CD4-positive, alpha-beta T cell treated with Interleukin-12 subunit alpha and Interleukin-12 subunit beta, for 1 hour (primary cell): ENCODE measurements at regions not wholly inside any gene's neighbourhood (a gene's known extent, or its start where the extent isn't known, plus 50 kb on each side); places are given as distances from the start of the nearest gene placed in this dataset.

Experiments
- DNase-seq: peaks from one replicate; pipeline ENCODE4 v3.0.0-alpha.2; 2020

- no peak for DNase-seq
These were observed 754.5 kb upstream of the FAM98A start for GRCh38 chr2:34353509-34354113.

DNA sequence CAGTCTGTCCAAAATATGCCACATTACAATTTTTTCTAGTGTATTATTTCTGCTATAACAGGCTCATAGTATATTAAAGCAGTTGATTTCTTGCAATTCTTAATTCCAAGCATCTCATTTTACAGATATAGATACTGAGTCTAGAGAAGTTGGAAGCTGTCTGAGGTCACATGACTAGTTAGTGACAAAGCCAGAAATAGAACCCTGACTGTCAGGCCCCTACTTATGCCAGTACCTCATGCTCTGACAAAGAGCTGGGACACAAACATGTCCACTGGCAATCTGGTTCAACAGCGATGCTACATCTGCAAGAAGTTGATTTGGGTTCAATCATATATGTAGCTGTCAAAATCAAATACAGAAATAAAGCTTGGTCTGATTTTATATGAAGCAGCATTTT lies 750.4 kb upstream of the FAM98A start:
- DNase-seq: no peak

DNA sequence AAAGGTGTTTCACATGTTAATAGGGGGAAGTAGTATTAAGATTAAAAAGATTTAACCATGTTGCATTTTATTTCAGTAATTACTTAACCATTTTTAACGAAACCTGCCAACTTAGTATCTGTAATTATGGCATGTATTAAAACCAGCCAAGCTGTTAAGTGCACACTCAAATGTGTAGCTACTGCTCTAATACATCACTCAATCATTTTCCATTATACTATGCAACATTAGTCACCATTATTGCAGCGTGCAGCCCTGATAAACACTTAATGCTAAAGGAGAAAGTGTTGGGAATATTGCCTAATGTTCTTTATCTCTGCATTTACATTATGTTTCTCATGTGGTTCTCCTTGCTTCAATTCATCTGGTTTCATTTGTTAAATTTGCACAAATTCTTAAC lies 745.9 kb upstream of the FAM98A start:
- DNase-seq: no peak

DNA sequence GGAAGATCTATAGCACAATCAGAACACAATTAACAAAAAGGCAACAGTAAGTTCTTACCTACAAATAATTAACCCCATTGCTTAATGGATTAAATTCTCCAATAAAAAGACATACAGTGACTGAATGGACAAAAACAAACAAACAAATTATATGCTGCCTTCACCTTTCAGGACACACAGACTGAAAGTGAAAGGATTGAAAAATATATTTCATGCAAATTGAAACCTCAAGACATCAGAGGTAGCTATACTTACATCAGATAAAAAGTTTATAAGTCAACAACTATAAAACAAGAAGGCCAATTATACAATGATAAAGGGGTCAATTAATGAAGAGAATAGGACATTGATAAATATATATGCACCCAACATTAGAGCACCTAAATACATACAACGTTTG lies 741.2 kb upstream of the FAM98A start:
- no peak for DNase-seq

- no peak for DNase-seq
These were observed 738.6 kb upstream of the FAM98A start for GRCh38 chr2:34337735-34338134.

- DNase-seq: no peak
These were observed 733.7 kb upstream of the FAM98A start for GRCh38 chr2:34332813-34333212.

- DNase-seq: no peak
These were observed 721.0 kb upstream of the FAM98A start for GRCh38 chr2:34320056-34320455.

- DNase-seq: no peak
These were observed 718.7 kb upstream of the FAM98A start for GRCh38 chr2:34317797-34318196.

GRCh38 chr2:34316788-34317187 lies 717.7 kb upstream of the FAM98A start:
- DNase-seq: no peak

DNA sequence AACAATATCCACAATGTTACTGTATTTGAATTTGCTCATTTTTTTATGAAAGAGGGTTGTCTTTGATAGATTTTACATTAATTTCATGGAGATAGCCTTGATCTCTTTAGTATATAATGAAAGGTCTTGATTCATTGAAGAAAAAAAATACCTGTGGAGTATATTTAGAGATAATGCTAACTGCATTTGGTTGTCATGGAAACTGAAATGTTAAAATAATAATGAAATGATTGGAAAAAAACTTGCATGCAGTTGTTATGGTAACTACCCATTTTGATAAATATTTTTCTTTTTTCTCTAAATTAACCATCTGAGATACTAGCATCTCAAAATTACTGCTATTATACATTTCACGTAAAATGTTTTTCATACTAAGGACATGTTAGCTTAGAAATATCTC lies 712.7 kb upstream of the FAM98A start:
- DNase-seq: no peak

DNA sequence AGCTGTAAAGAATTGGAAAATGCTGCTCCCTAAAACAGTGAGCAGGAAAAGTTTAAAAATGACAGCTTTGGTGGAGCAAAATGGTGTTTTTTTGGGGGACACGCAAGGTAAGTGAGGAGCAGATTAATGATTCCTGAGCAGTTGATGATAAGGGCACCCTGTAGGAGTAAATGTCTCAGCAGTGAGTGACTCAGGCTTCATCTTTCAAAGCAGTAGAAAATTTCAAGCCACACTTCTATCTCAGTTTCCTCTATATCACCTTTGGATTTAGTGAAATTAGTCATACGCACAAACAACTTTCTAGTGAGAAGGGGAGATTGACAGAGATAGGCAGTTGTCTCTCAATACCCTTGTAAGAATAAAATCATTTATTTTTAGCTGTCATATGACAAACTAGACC lies 709.0 kb upstream of the FAM98A start:
- DNase-seq: no peak

- no peak for DNase-seq
These were observed 708.5 kb upstream of the FAM98A start for GRCh38 chr2:34307636-34308035.

DNA sequence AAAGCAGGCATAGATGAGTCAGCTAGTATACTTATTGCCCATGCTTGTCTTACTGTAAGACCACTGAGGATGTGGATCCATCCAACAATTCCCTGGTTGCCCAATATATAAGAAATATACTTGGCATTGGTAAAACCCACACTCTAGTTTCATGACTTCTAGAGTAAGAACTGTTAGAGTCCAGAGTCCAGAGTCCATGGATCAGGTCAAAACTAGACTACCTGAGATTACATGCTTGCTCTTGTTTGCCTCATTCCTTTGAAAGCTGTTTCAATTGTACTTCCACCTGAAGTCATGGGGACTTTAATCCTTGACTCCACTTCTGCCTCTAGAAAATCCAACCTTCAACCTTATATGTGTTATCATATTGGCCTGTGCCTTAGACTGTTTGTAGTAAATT lies 707.6 kb upstream of the FAM98A start:
- no peak for DNase-seq

DNA sequence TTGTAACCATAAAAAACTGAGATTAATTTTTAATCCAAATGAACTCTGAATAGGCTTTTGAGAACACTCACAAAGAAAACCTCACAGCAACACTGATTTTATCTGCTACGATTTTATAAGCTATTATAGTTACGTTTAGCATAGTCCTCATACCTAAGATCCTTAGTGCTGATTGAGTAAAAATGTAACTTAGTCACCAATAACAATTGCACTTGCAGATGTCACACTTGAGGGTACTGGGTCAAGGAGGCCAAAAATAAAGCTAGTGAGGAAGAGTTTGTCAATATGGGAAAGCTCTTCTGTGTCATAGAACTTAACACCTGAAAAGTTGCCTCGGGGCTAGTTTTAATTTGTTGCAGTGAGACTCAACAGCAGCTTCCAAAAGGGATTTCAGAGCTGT lies 706.5 kb upstream of the FAM98A start:
- no peak for DNase-seq

DNA sequence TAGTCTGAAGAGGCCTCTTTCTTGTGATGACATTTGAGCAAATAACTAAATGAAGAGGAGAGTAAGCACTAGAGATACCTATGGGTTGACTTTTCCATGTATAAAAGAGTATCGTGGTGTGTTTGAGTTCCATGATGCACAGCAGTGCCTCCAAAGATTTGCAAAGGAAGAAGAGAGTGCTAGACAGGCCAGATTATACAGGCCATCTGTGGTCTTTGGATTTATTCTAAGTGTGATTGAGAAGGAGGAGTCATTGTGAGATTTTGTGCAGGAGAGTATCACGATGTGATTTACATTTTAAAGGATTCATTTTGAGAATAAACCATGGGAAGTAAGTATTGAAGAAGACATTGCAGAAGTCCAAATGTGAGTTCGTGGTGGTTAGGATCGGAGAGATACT lies 695.9 kb upstream of the FAM98A start:
- no peak for DNase-seq

DNA sequence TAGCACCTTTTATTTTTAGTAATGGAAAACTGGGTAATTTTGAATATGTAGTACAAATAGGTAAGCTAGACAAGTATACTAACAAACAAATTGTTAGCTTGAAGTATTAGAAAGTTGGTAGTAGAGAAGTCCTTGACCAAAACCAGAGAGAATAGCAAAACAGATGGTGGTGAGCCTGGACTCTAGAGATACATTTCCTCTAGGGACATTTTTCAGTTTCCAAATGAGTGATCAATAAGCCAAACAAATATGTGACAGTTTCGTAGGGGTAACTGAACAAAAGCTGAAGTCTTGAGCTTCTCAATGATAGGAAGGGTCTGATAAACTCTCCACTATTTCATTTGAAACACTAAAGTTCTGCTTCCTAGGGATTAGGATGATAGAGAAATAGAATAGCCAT lies 692.0 kb upstream of the FAM98A start:
- no peak for DNase-seq

DNA sequence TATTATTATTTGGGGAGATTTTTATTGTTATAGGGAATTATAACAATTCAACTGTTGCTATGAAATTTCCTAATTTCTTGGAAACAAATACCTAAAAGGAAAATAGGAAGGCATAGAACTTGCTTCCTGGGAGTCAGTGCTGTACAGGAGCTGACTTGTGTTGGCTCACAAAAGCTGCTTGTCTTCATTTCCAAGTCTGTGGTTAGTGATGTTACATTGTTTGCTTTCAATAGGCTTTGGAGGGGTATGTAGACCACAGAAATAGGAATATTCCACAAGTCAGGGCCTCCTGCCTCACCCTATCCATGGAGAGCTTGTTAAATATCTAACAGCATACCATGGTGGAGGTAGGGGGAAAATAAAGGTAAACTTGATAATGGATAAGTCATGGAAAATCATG lies 688.9 kb upstream of the FAM98A start:
- no peak for DNase-seq

DNA sequence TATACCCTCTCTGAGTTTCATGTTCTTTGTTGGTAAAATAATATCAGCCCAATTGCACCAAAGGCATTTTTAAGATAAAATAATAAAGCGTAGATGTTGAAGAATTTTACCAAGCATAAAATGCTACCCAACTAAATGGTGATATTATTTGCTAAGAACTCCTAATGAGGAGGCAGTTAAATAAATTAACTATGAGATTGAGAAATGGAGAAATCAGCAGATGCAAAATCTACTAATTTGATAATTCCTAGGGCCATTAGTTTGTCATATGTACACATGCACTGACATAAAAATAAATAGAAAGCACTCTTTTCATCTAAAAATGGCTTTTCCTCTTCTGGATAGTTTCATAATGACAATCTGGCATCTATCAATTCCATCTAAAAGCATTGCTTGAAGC lies 681.5 kb upstream of the FAM98A start:
- no peak for DNase-seq

DNA sequence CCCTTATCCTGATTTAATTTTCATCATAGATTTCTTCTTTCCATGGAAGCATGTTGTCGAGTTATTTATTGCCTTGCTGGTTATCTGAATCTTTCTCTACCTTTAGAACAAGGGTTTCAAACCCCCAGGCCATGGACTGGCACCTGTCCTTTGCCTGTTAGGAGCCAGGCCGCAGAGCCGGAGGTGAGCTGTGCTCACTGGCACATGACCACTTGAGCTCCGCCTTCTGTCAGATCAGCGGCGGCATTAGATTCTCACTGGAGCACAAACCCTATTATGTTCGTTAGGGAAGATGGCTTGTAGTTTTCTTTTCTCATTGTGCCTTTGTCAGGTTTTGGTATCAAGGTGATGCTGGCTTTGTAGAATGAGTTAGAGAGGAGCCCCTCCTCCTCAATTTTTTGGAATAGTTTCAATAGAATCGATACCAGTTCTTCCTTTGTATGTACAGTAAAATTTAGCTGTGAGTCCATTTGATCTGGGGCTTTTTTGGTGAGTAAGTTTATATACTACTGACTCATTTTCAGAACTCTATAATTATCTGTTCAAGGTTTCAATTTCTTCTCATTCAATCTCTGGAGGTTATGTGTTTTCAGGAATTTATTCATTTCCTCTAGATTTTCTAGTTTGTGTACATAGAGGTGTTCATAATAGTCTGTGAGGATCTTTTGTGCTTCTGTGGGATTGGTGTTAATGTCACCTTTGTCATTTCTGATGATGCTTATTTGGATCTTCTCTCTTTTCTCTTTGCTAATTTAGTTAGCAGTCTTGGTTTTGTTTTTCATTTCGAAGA lies 668.0 kb upstream of the FAM98A start:
- DNase-seq: no peak

DNA sequence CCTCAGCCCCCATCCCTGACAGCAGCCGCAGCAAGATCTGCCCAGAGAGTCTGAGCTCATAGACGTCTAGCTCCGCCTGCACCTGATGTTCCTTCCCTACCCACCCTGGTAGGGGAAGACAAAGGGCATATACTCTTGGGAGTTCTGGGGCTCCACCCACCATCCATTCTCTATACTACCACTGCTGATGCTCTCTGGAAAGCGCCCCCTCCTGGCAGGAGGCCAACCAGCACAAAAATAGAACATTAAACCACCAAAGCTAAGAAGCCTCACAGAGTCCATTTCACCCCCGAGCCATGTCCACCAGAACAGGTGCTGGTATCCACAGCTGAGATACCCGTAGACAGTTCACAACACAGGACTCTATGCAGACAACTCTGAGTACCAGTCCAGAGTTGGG lies 662.6 kb upstream of the FAM98A start:
- no peak for DNase-seq

DNA sequence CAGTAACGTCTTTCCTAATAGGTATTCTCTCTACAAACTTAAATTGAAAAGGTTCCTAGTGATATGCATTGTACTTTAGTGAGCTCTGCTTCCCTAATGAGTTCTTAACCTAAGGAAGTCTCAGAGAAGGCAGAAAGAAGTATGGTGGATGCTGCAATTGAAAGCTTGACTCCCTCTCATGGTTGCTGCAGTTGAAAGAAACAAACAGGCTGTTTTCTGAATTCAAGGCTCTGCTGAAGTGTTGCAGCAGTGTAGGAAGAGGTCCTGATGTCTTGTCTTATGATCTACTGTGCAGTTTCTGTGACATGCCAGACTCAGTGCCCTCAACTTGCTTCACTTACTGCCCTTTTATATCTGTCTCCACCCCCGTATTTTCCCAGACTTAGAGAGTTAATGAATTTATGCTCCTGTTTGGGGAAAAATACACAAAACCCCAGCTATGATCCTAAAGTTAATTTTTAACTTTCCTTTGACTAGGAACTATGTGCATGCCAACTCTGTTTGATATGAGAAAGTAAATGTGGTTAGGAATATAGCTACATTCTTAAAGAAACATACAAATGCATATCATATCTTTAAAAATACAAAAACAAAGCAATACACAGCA lies 655.3 kb upstream of the FAM98A start:
- DNase-seq: no peak

DNA sequence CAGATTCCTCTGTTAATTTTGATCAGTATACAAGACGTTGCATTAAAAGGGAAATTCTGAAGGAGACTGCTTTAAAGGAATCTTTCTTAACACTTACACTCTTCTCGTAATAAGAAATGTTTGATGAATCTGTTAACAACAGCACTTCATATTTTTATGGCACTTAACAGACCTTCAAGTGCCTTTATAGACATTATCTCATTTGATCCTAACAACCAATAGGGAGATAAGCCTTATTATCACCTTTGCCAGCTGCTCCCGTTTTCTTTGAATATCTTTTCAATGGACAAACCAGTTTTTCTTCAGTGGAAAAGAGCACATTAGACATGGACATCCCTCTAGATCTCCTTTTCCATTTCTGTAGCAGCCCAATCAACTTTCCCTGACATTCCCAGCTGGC lies 653.0 kb upstream of the FAM98A start:
- no peak for DNase-seq

- no peak for DNase-seq
These were observed 652.5 kb upstream of the FAM98A start for GRCh38 chr2:34251578-34251977.

DNA sequence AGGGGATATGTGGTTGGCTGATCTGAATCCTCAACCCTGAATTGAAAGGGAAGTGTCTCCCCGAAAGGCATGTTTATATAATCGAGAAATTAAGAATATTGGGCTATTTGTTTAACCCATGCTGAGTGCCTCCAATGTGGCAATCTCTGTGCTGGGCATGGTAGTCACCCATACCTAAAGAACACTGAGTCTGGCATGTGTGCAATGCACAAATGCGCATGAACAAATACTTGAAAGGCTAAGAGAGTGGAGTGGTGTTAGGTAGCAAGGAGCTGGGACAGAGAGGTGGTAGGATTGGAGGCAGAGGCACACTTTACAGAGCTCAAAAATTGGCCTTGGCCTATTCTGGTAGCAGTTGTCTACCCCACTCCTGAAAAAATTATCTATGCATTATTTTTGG lies 645.1 kb upstream of the FAM98A start:
- DNase-seq: no peak

DNA sequence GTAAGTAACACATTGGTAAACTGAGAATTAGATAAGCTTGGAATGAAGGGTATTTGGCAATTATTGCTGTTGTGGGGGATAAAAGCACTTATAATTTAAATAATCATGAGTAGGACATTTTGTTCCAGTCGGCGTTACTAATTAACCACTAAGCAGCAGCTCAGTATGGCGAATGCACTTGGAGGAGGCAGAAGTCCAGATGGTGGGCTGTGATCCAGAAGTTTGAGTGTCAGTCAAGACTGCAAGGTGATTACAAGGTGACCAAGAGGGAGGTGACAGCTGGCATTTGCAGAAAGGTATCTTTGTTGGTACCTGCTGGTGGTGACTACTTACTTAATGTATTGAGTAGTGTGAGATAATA lies 643.6 kb upstream of the FAM98A start:
- no peak for DNase-seq
